ENCODE measurements at regions not wholly inside any gene's neighbourhood (a gene's known extent, or its start where the extent isn't known, plus 50 kb on each side); places are given as distances from the start of the nearest gene placed in this dataset.

- DNase-seq (ENCODE audit: low read depth): no peak
- H3K4me3 ChIP-seq (ENCODE audit: low read length): no peak overlapping the region
- TF ChIP-seq, protein P1, sequence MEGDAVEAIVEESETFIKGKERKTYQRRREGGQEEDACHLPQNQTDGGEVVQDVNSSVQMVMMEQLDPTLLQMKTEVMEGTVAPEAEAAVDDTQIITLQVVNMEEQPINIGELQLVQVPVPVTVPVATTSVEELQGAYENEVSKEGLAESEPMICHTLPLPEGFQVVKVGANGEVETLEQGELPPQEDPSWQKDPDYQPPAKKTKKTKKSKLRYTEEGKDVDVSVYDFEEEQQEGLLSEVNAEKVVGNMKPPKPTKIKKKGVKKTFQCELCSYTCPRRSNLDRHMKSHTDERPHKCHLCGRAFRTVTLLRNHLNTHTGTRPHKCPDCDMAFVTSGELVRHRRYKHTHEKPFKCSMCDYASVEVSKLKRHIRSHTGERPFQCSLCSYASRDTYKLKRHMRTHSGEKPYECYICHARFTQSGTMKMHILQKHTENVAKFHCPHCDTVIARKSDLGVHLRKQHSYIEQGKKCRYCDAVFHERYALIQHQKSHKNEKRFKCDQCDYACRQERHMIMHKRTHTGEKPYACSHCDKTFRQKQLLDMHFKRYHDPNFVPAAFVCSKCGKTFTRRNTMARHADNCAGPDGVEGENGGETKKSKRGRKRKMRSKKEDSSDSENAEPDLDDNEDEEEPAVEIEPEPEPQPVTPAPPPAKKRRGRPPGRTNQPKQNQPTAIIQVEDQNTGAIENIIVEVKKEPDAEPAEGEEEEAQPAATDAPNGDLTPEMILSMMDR (conservative IDR thresholded peaks at IDR 0.05; ENCODE audit: low read length): no peak
Measured at GRCh38 chr13:22090106-22090505, 419.2 kb downstream of the FGF9 start.

- TF ChIP-seq, protein P1 (conservative IDR thresholded peaks at IDR 0.05; ENCODE audit: low read length): no peak
- peak; percentile 86 for DNase-seq (ENCODE audit: low read depth)
- no peak overlapping the region for H3K4me3 ChIP-seq (ENCODE audit: low read length)
Measured at GRCh38 chr13:22091222-22091970, 420.5 kb downstream of the FGF9 start.

GRCh38 chr13:22091971-22092300 lies 421.1 kb downstream of the FGF9 start:
- no peak for DNase-seq (ENCODE audit: low read depth)
- no peak overlapping the region for H3K4me3 ChIP-seq (ENCODE audit: low read length)
- TF ChIP-seq, protein P1 (conservative IDR thresholded peaks at IDR 0.05; ENCODE audit: low read length): no peak

- TF ChIP-seq, protein P1 (conservative IDR thresholded peaks at IDR 0.05; ENCODE audit: low read length): no peak
- peak; percentile 66 for DNase-seq (ENCODE audit: low read depth)
Measured at GRCh38 chr13:22092791-22093560, 422.1 kb downstream of the FGF9 start.

DNA sequence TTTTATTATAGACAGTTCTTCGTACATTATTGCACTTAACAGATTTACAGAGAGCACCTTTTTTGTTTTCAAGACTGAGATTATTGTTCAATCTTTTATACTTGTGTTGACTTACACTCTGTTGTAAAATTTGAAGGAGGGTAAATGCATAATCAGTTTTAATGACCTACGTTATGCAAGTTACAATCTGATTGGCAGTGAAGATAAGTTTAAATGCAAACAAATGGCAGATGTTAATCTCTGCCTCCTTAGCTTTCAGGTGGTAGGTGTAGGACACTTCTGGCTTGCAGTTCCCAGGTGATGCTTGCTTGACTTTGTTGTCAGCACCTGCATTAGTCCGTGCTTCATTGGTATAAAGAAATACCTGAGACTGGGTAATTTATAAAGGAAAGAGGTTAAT lies 424.9 kb downstream of the FGF9 start:
- H3K4me3 ChIP-seq (ENCODE audit: low read length): no peak overlapping the region
- TF ChIP-seq, protein P1 (conservative IDR thresholded peaks at IDR 0.05; ENCODE audit: low read length): no peak
- no peak for DNase-seq (ENCODE audit: low read depth)

More at GRCh38 chr13:22092791-22093560, 422.1 kb downstream of the FGF9 start:
- no peak overlapping the region for H3K4me3 ChIP-seq (ENCODE audit: low read length)

DNA sequence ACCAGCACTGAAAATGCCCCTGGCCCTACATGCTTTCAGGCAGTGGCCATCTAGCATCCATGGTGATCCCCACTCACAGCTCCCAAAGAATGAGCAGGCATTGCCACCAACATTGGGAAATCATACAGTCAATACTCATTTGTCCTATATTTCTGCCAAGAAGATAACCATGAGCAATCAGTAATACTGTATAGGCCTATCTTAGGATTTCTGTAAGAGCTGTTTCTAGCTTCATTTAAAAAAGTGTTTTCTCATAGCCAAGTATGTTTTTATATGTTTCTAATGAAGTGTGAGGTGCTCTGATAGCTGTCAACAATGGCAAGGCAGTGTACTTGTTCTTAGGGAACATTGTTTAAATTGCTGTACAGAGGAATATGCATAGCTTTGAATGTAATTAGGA lies 428.7 kb downstream of the FGF9 start:
- DNase-seq (ENCODE audit: low read depth): no peak
- TF ChIP-seq, protein P1 (conservative IDR thresholded peaks at IDR 0.05; ENCODE audit: low read length): no peak
- no peak overlapping the region for H3K4me3 ChIP-seq (ENCODE audit: low read length)

- TF ChIP-seq, protein P1 (conservative IDR thresholded peaks at IDR 0.05; ENCODE audit: low read length): peak; percentile 26; the same call in 1 of the 2 replicates
- H3K4me3 ChIP-seq (ENCODE audit: low read length): no peak overlapping the region
- DNase-seq (ENCODE audit: low read depth): peak; percentile 32
Measured at GRCh38 chr13:22102271-22102670, 431.4 kb downstream of the FGF9 start.

Data from AG10803 (cell line).